Brain microvascular endothelial cell (primary cell): ENCODE measurements at regions not wholly inside any gene's neighbourhood (a gene's known extent, or its start where the extent isn't known, plus 50 kb on each side); places are given as distances from the start of the nearest gene placed in this dataset.
"Not testable (repeated sequence)": the region's sequence is repeated elsewhere in the genome, so short reads cannot be mapped to it uniquely, and the experiment has no call there.

Source experiments
- DNase-seq: peaks from one replicate; pipeline ENCODE4 v3.0.0-alpha.2; 2020
- H3K27ac ChIP-seq: fragments of 250-450 bp; sonication (Bioruptor Pico); 2 replicates; pipeline ENCODE4 v1.5.1; 2020; ENCODE audit warnings: mild to moderate bottlenecking, moderate library complexity
- H3K27me3 ChIP-seq: fragments of 250-450 bp; sonication (Bioruptor Pico); replicated peaks from 2 replicates; pipeline ENCODE4 v1.5.1; 2020; ENCODE audit warnings: mild to moderate bottlenecking
- H3K36me3 ChIP-seq: fragments of 250-450 bp; sonication (Bioruptor Pico); replicated peaks from 2 replicates; pipeline ENCODE4 v1.5.1; 2020; ENCODE audit warnings: mild to moderate bottlenecking
- H3K4me3 ChIP-seq: 2 replicates; pipeline ENCODE4 v1.5.1; 2011; ENCODE audit warnings: low read depth, mild to moderate bottlenecking, control low read depth, low read length, moderate library complexity
- CTCF ChIP-seq: IDR thresholded peaks from 2 replicates; pipeline ENCODE4 v1.5.1; 2011; ENCODE audit warnings: low read depth, mild to moderate bottlenecking, moderate library complexity, low read length, control low read depth, inconsistent platforms; ENCODE audit errors: missing control alignments
- in situ Hi-C: cut with HindIII; loops from 2 replicates; pipeline ENCODE4 v1.10.0; 2017; ENCODE audit warnings: low sequenced_read_pairs, low pct_ligation_motif_present

GRCh38 chr7:1352656-1353271 is 106.5 kb downstream of the MICALL2 start:
- no peak overlapping the region for H3K4me3 ChIP-seq
- H3K27me3 ChIP-seq = no peaks in the 10 kb centered on the region
- TF ChIP-seq CTCF = no peak
- no peaks in the 10 kb centered on the region for H3K36me3 ChIP-seq
- no peak overlapping the region for H3K27ac ChIP-seq
- in situ Hi-C loops = no loop called here
- no peak for DNase-seq

GRCh38 chr7:1354661-1355567 is 104.4 kb downstream of the MICALL2 start:
- H3K27me3 ChIP-seq = no peaks in the 10 kb centered on the region

GRCh38 chr7:1355568-1356340 is 103.5 kb downstream of the MICALL2 start:
- Histone ChIP-seq H3K36me3 (no peaks in the 10 kb centered on the region), H3K27me3 (no peaks in the 10 kb centered on the region), H3K4me3 (no peak overlapping the region), H3K27ac (no peak overlapping the region)
- no peak for DNase-seq
- in situ Hi-C loops = no loop called here
- no peak for TF ChIP-seq CTCF

More at GRCh38 chr7:1354661-1355567, 104.4 kb downstream of the MICALL2 start:
- H3K4me3 ChIP-seq = no peak overlapping the region
- H3K36me3 ChIP-seq = no peaks in the 10 kb centered on the region
- no peak overlapping the region for H3K27ac ChIP-seq
- no peak for DNase-seq
- in situ Hi-C loops = no loop called here
- TF ChIP-seq CTCF = no peak

- H3K27me3 ChIP-seq, in situ Hi-C loops, H3K4me3 ChIP-seq, H3K27ac ChIP-seq, DNase-seq, H3K36me3 ChIP-seq: not testable (repeated sequence)
Observed at GRCh38 chr7:1356853-1357252, 102.4 kb downstream of the MICALL2 start.

- H3K27ac ChIP-seq, in situ Hi-C loops, H3K4me3 ChIP-seq, H3K36me3 ChIP-seq, H3K27me3 ChIP-seq, DNase-seq: not testable (repeated sequence)
Observed at GRCh38 chr7:1357260-1357600, 102.0 kb downstream of the MICALL2 start.

- Histone ChIP-seq H3K36me3 (no peaks in the 10 kb centered on the region), H3K4me3 (no peak overlapping the region), H3K27me3 (no peaks in the 10 kb centered on the region), H3K27ac (no peak overlapping the region)
- TF ChIP-seq CTCF = no peak
- no peak for DNase-seq
- in situ Hi-C loops = no loop called here
Observed at GRCh38 chr7:1357601-1358271, 101.5 kb downstream of the MICALL2 start.
